ENCODE measurements at regions not wholly inside any gene's neighbourhood (a gene's known extent, or its start where the extent isn't known, plus 50 kb on each side); places are given as distances from the start of the nearest gene placed in this dataset.

DNA sequence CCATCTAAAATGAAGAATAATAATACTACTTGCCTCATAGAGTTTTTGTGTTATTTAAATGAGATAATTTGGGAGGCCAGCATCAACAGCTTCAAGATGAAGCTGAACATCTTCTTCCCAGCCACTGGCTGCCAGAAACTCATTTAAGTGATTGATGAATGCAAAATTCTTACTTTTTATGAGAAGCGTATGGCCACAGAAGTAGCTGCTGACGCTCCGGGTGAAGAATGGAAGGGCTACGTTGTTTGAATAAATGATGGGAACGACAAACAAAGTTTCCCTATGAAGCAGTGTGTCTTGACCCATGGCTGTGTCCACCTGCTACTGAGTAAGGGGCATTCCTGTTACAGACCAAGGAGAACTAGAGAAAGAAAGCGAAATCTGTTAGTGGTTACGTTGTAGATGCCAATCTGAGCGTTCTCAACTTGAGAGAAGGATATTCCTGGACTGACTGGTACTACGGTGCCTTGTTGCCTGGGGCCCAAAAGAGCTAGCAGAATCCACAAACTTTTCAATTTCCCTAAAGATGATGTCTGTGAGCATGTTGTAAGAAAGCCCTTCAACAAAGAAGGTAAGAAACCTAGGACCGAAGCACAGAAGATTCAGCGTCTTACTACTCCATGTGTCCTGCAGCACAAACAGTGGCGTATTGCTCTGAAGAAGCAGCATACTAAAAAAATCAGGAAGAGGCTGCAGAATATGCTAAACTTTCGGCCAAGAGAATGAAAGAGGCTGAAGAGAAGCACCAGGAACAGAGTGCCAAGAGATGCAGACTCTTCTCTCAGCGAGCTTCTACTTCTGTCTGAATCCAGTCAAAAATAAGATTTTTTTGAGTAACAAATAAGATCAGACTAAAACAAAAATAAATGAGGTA, 100.0 kb upstream of the LRIG3 start:
- Histone ChIP-seq H3K9ac (ENCODE audit: extremely low read depth, low read length, poor library complexity, severe bottlenecking) (no peak overlapping the region), H3K27me3 (ENCODE audit: control insufficient read depth, insufficient read depth, low read length, poor library complexity, severe bottlenecking) (no peaks in the 10 kb centered on the region), H3K4me1 (ENCODE audit: control insufficient read depth, insufficient read depth, low read length) (no peaks in the 10 kb centered on the region), H3K4me3 (ENCODE audit: low read length) (no peak overlapping the region), H3K9me3 (ENCODE audit: control insufficient read depth, low read length) (no peaks in the 10 kb centered on the region), H3K36me3 (ENCODE audit: control insufficient read depth, insufficient read depth, low read length) (no peaks in the 10 kb centered on the region), H3K27ac (ENCODE audit: low read depth, low read length) (no peak overlapping the region)
- TF ChIP-seq, protein P1, sequence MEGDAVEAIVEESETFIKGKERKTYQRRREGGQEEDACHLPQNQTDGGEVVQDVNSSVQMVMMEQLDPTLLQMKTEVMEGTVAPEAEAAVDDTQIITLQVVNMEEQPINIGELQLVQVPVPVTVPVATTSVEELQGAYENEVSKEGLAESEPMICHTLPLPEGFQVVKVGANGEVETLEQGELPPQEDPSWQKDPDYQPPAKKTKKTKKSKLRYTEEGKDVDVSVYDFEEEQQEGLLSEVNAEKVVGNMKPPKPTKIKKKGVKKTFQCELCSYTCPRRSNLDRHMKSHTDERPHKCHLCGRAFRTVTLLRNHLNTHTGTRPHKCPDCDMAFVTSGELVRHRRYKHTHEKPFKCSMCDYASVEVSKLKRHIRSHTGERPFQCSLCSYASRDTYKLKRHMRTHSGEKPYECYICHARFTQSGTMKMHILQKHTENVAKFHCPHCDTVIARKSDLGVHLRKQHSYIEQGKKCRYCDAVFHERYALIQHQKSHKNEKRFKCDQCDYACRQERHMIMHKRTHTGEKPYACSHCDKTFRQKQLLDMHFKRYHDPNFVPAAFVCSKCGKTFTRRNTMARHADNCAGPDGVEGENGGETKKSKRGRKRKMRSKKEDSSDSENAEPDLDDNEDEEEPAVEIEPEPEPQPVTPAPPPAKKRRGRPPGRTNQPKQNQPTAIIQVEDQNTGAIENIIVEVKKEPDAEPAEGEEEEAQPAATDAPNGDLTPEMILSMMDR (conservative IDR thresholded peaks at IDR 0.05) = no peak
- H3K4me1 Mint-ChIP-seq = peaks cover 11% of the 10 kb centered on the region
- no peak for DNase-seq
- no peaks in the 10 kb centered on the region for H3K9me3 Mint-ChIP-seq
- 97 to 98% methylated on average over 14 of the region's 14 CpGs for WGBS, 2 experiments (ENCODE audit: insufficient coverage in 1 of 2, insufficient read length in 1 of 2)
- H3K4me3 Mint-ChIP-seq = no peak overlapping the region
- no peaks in the 10 kb centered on the region for H3K27me3 Mint-ChIP-seq (ENCODE audit: insufficient read depth)
- no peaks in the 10 kb centered on the region for H3K36me3 Mint-ChIP-seq (ENCODE audit: low read depth)
- H3K27ac Mint-ChIP-seq = no peak overlapping the region

GRCh38 chr12:59014885-59015284, 94.6 kb upstream of the LRIG3 start:
- peaks cover 21% of the 10 kb centered on the region for H3K4me1 Mint-ChIP-seq
- no peaks in the 10 kb centered on the region for H3K4me1 ChIP-seq (ENCODE audit: control insufficient read depth, insufficient read depth, low read length)
- H3K9me3 Mint-ChIP-seq = no peaks in the 10 kb centered on the region
- no peaks in the 10 kb centered on the region for H3K36me3 ChIP-seq (ENCODE audit: control insufficient read depth, insufficient read depth, low read length)
- no peaks in the 10 kb centered on the region for H3K27me3 ChIP-seq (ENCODE audit: control insufficient read depth, insufficient read depth, low read length, poor library complexity, severe bottlenecking)
- no peak overlapping the region for H3K4me3 ChIP-seq (ENCODE audit: low read length)
- WGBS, 2 experiments (ENCODE audit: insufficient coverage in 1 of 2, insufficient read length in 1 of 2) = 100% methylated on average over 1 of the region's 1 CpG; no CpG with 5 or more reads in 1 of the 2 experiments
- no peaks in the 10 kb centered on the region for H3K9me3 ChIP-seq (ENCODE audit: control insufficient read depth, low read length)
- H3K36me3 Mint-ChIP-seq (ENCODE audit: low read depth) = no peaks in the 10 kb centered on the region
- no peak overlapping the region for H3K9ac ChIP-seq (ENCODE audit: extremely low read depth, low read length, poor library complexity, severe bottlenecking)
- no peaks in the 10 kb centered on the region for H3K27me3 Mint-ChIP-seq (ENCODE audit: insufficient read depth)
- TF ChIP-seq, protein P1 (conservative IDR thresholded peaks at IDR 0.05) = no peak
- H3K27ac ChIP-seq (ENCODE audit: low read depth, low read length) = no peak overlapping the region
- DNase-seq = no peak
- no peak overlapping the region for H3K4me3 Mint-ChIP-seq
- H3K27ac Mint-ChIP-seq = no peak overlapping the region

DNA sequence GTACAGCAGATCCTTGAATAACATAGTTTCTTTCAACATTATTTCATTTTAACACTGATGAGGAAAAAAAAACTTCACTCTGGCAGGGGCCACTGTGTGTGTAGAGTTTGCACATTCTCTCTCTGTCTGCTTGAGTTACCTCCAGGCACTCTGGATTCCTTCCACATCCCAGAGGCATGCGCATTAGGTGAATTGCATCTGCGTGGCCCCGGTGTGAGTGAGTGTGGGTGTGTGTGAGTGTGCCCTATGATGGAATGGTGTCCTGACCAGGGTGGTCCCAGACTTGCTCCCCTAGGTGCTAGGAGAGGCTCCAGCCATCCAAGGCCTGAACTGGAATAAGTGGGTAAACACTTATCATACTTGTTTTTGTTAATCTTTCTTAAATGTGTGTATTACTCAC, 90.6 kb upstream of the LRIG3 start:
- no peaks in the 10 kb centered on the region for H3K36me3 Mint-ChIP-seq (ENCODE audit: low read depth)
- no peak overlapping the region for H3K27ac ChIP-seq (ENCODE audit: low read depth, low read length)
- H3K36me3 ChIP-seq (ENCODE audit: control insufficient read depth, insufficient read depth, low read length) = no peaks in the 10 kb centered on the region
- H3K9ac ChIP-seq (ENCODE audit: extremely low read depth, low read length, poor library complexity, severe bottlenecking) = no peak overlapping the region
- H3K27me3 ChIP-seq (ENCODE audit: control insufficient read depth, insufficient read depth, low read length, poor library complexity, severe bottlenecking) = no peaks in the 10 kb centered on the region
- H3K9me3 Mint-ChIP-seq = no peaks in the 10 kb centered on the region
- WGBS, 2 experiments (ENCODE audit: insufficient coverage in 1 of 2, insufficient read length in 1 of 2) = 90 to 100% methylated on average over 2 to 3 of the region's 3 CpGs
- no peaks in the 10 kb centered on the region for H3K27me3 Mint-ChIP-seq (ENCODE audit: insufficient read depth)
- no peak overlapping the region for H3K4me3 Mint-ChIP-seq
- no peaks in the 10 kb centered on the region for H3K9me3 ChIP-seq (ENCODE audit: control insufficient read depth, low read length)
- no peak overlapping the region for H3K4me3 ChIP-seq (ENCODE audit: low read length)
- peaks cover 14% of the 10 kb centered on the region for H3K4me1 Mint-ChIP-seq
- H3K4me1 ChIP-seq (ENCODE audit: control insufficient read depth, insufficient read depth, low read length) = no peaks in the 10 kb centered on the region
- TF ChIP-seq, protein P1 (conservative IDR thresholded peaks at IDR 0.05) = no peak
- no peak overlapping the region for H3K27ac Mint-ChIP-seq
- no peak for DNase-seq

Data from endodermal cell (in vitro differentiated cells).